NB4 (cell line): ENCODE measurements at regions not wholly inside any gene's neighbourhood (a gene's known extent, or its start where the extent isn't known, plus 50 kb on each side); places are given as distances from the start of the nearest gene placed in this dataset.

Experiments
- CTCF ChIP-seq: IDR thresholded peaks from one replicate; pipeline ENCODE4 v1.5.1; 2012; ENCODE audit warnings: low read depth, low read length
- POLR2A ChIP-seq: IDR thresholded peaks from 2 replicates; pipeline ENCODE4 v1.6.1; 2011; ENCODE audit warnings: mild to moderate bottlenecking; ENCODE audit not compliant: insufficient read length; ENCODE audit errors: extremely low read depth
- TF ChIP-seq, protein P1 (sequence below): IDR thresholded peaks from 2 replicates; pipeline ENCODE4 v1.6.1; 2011; ENCODE audit warnings: low read depth, low read length

- TF ChIP-seq CTCF (no peak), POLR2A (no peak)
- TF ChIP-seq, protein P1, sequence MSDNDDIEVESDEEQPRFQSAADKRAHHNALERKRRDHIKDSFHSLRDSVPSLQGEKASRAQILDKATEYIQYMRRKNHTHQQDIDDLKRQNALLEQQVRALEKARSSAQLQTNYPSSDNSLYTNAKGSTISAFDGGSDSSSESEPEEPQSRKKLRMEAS, result no peak
Measured at GRCh38 chr13:79621902-79622301, 140.9 kb downstream of the NDFIP2 start.
